Neural cell (in vitro differentiated cells): ENCODE measurements at regions not wholly inside any gene's neighbourhood (a gene's known extent, or its start where the extent isn't known, plus 50 kb on each side); places are given as distances from the start of the nearest gene placed in this dataset.

Experiments
- EP300 ChIP-seq: fragments of 450-650 bp; conservative IDR thresholded peaks from 2 replicates; pipeline ENCODE4 v1.6.1; 2014; ENCODE audit warnings: antibody characterized with exemption, mild to moderate bottlenecking, moderate library complexity; ENCODE audit not compliant: poor library complexity, severe bottlenecking
- EZH2 ChIP-seq: fragments of 200-600, 300-800 bp; shearing (Covaris generic), sonication (generic); IDR thresholded peaks from 2 replicates; pipeline ENCODE4 v1.6.1; 2014; ENCODE audit warnings: antibody characterized with exemption, low read length, borderline replicate concordance, mild to moderate bottlenecking; ENCODE audit not compliant: insufficient read depth, poor library complexity, severe bottlenecking
- MXI1 ChIP-seq: fragments of 450-650 bp; conservative IDR thresholded peaks from 2 replicates; pipeline ENCODE4 v1.6.1; 2014; ENCODE audit warnings: antibody characterized with exemption, mild to moderate bottlenecking; ENCODE audit not compliant: poor library complexity, severe bottlenecking
- POLR2AphosphoS5 ChIP-seq: IDR thresholded peaks from 2 replicates; pipeline ENCODE4 v1.6.1; 2012
- RAD21 ChIP-seq: fragments of 450-650 bp; conservative IDR thresholded peaks from 2 replicates; pipeline ENCODE4 v1.6.1; 2014; ENCODE audit warnings: antibody characterized with exemption, mild to moderate bottlenecking, moderate library complexity
- SMC3 ChIP-seq: fragments of 450-650 bp; conservative IDR thresholded peaks from 2 replicates; pipeline ENCODE4 v1.6.1; 2014; ENCODE audit warnings: antibody characterized with exemption, mild to moderate bottlenecking, moderate library complexity; ENCODE audit not compliant: poor library complexity
- TAF1 ChIP-seq: IDR thresholded peaks from 2 replicates; pipeline ENCODE4 v1.6.1; 2012; ENCODE audit warnings: low read depth
- TF ChIP-seq, protein P1 (sequence below): fragments of 450-650 bp; IDR thresholded peaks from 2 replicates; pipeline ENCODE4 v1.5.1; 2014; ENCODE audit warnings: antibody characterized with exemption, mild to moderate bottlenecking, moderate library complexity; ENCODE audit not compliant: poor library complexity, severe bottlenecking
- TF ChIP-seq, protein P2 (sequence below): IDR thresholded peaks from 2 replicates; pipeline ENCODE4 v1.6.1; 2012; ENCODE audit warnings: borderline replicate concordance

DNA sequence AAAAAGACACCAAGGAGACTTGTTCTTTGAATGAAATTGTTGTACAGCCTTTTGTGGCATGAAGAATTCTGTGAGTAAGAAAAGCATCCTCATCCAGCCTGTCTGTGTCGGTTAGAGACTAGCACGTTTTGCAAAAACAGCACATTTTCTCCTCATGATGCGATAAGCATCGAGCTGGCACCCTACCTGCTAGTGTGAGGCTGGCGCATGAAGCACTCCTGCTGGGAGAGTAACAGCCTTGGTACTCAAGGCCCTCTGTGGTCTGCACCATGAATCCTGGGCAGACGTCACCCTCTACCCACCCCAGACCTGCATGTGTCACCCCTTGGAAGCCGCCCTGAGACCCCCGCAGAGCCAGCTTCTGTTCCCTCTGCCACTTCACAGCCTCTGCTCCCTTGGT lies 92.6 kb upstream of the TMEM132E start:
- TF ChIP-seq, protein P1, sequence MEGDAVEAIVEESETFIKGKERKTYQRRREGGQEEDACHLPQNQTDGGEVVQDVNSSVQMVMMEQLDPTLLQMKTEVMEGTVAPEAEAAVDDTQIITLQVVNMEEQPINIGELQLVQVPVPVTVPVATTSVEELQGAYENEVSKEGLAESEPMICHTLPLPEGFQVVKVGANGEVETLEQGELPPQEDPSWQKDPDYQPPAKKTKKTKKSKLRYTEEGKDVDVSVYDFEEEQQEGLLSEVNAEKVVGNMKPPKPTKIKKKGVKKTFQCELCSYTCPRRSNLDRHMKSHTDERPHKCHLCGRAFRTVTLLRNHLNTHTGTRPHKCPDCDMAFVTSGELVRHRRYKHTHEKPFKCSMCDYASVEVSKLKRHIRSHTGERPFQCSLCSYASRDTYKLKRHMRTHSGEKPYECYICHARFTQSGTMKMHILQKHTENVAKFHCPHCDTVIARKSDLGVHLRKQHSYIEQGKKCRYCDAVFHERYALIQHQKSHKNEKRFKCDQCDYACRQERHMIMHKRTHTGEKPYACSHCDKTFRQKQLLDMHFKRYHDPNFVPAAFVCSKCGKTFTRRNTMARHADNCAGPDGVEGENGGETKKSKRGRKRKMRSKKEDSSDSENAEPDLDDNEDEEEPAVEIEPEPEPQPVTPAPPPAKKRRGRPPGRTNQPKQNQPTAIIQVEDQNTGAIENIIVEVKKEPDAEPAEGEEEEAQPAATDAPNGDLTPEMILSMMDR: no peak
- TF ChIP-seq EZH2: no peak
- TF ChIP-seq, protein P2, sequence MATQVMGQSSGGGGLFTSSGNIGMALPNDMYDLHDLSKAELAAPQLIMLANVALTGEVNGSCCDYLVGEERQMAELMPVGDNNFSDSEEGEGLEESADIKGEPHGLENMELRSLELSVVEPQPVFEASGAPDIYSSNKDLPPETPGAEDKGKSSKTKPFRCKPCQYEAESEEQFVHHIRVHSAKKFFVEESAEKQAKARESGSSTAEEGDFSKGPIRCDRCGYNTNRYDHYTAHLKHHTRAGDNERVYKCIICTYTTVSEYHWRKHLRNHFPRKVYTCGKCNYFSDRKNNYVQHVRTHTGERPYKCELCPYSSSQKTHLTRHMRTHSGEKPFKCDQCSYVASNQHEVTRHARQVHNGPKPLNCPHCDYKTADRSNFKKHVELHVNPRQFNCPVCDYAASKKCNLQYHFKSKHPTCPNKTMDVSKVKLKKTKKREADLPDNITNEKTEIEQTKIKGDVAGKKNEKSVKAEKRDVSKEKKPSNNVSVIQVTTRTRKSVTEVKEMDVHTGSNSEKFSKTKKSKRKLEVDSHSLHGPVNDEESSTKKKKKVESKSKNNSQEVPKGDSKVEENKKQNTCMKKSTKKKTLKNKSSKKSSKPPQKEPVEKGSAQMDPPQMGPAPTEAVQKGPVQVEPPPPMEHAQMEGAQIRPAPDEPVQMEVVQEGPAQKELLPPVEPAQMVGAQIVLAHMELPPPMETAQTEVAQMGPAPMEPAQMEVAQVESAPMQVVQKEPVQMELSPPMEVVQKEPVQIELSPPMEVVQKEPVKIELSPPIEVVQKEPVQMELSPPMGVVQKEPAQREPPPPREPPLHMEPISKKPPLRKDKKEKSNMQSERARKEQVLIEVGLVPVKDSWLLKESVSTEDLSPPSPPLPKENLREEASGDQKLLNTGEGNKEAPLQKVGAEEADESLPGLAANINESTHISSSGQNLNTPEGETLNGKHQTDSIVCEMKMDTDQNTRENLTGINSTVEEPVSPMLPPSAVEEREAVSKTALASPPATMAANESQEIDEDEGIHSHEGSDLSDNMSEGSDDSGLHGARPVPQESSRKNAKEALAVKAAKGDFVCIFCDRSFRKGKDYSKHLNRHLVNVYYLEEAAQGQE: no peak
- no peak for TF ChIP-seq RAD21
- no peak for TF ChIP-seq POLR2AphosphoS5
- no peak for TF ChIP-seq TAF1
- no peak for TF ChIP-seq EP300
- no peak for TF ChIP-seq MXI1
- TF ChIP-seq SMC3: no peak
